GM23338 (cell line): ENCODE measurements at regions not wholly inside any gene's neighbourhood (a gene's known extent, or its start where the extent isn't known, plus 50 kb on each side); places are given as distances from the start of the nearest gene placed in this dataset.

Source experiments
- CREB1 ChIP-seq: fragments of 250-450 bp; sonication (Bioruptor Pico); IDR thresholded peaks from 2 replicates; pipeline ENCODE4 v1.5.0; 2020; ENCODE audit warnings: low read depth, mild to moderate bottlenecking, moderate library complexity
- EZH2 ChIP-seq: fragments of 200-600 bp; sonication (generic); IDR thresholded peaks from one replicate; pipeline ENCODE4 v1.8.0; 2017; ENCODE audit warnings: antibody characterized with exemption, mild to moderate bottlenecking, low read depth; ENCODE audit not compliant: unreplicated experiment
- EZH2phosphoT487 ChIP-seq: fragments of 200-600 bp; sonication (generic); IDR thresholded peaks from one replicate; pipeline ENCODE4 v1.8.1; 2018; ENCODE audit warnings: antibody characterized with exemption; ENCODE audit not compliant: unreplicated experiment
- NANOG ChIP-seq: IDR thresholded peaks from 2 replicates; pipeline ENCODE4 v1.6.1; 2016; ENCODE audit warnings: antibody characterized with exemption, borderline replicate concordance
- POLR2AphosphoS5 ChIP-seq: IDR thresholded peaks from 2 replicates; pipeline ENCODE4 v1.6.1; 2016; ENCODE audit warnings: antibody characterized with exemption, low read depth
- ZNF114 ChIP-seq: fragments of 250-450 bp; sonication (Bioruptor Pico); IDR thresholded peaks from 2 replicates; pipeline ENCODE4 v1.5.0; 2020; ENCODE audit warnings: mild to moderate bottlenecking, moderate library complexity
- ZNF331 ChIP-seq: fragments of 250-450 bp; sonication (Bioruptor Pico); IDR thresholded peaks from 2 replicates; pipeline ENCODE4 v1.5.0; 2020; ENCODE audit warnings: low read depth, mild to moderate bottlenecking, moderate library complexity
- TF ChIP-seq, protein P1 (sequence below): IDR thresholded peaks from one replicate; pipeline ENCODE4 v1.6.1; 2018; ENCODE audit warnings: antibody characterized with exemption; ENCODE audit not compliant: unreplicated experiment
- TF ChIP-seq, protein P2 (sequence below), 2 experiments: fragments of 200-600 bp in 1 of 2; sonication (generic) in 1 of 2; conservative IDR thresholded peaks; 2 replicates each; pipeline versions ENCODE4 v1.5.1 to v1.6.1; 2016 to 2017; ENCODE audit warnings: antibody characterized with exemption in 2 of 2, low read depth in 2 of 2, mild to moderate bottlenecking in 2 of 2, moderate library complexity in 1 of 2
- TF ChIP-seq, protein P3 (sequence below): IDR thresholded peaks from 2 replicates; pipeline ENCODE4 v1.6.1; 2016; ENCODE audit warnings: antibody characterized with exemption

DNA sequence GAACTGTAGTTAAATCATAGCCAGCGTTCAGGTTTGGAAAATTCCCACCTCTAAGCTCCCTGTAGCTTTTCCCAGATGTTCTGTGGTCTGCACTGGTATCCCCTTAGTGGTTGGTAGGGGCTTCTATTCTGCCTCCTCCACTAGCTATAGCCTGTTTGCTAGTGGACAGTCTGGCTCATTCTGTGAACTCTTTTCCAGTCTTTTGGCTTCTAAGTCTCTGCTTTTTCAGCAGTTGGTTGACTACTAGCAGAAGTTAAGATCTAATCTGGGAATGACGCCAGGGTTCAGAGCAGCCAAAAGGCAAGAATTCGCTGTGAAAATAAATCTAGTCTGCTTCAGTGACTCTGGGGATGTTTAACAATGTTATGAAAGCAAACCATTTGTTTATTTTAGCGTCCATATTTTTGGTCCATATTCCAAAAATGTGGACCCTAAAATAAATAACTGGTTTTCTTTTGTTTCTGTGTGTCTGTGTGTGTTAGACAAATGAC, 73.7 kb upstream of the WDR72 start:
- no peak for TF ChIP-seq EZH2
- TF ChIP-seq, protein P1, sequence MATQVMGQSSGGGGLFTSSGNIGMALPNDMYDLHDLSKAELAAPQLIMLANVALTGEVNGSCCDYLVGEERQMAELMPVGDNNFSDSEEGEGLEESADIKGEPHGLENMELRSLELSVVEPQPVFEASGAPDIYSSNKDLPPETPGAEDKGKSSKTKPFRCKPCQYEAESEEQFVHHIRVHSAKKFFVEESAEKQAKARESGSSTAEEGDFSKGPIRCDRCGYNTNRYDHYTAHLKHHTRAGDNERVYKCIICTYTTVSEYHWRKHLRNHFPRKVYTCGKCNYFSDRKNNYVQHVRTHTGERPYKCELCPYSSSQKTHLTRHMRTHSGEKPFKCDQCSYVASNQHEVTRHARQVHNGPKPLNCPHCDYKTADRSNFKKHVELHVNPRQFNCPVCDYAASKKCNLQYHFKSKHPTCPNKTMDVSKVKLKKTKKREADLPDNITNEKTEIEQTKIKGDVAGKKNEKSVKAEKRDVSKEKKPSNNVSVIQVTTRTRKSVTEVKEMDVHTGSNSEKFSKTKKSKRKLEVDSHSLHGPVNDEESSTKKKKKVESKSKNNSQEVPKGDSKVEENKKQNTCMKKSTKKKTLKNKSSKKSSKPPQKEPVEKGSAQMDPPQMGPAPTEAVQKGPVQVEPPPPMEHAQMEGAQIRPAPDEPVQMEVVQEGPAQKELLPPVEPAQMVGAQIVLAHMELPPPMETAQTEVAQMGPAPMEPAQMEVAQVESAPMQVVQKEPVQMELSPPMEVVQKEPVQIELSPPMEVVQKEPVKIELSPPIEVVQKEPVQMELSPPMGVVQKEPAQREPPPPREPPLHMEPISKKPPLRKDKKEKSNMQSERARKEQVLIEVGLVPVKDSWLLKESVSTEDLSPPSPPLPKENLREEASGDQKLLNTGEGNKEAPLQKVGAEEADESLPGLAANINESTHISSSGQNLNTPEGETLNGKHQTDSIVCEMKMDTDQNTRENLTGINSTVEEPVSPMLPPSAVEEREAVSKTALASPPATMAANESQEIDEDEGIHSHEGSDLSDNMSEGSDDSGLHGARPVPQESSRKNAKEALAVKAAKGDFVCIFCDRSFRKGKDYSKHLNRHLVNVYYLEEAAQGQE: no peak
- TF ChIP-seq, protein P2, sequence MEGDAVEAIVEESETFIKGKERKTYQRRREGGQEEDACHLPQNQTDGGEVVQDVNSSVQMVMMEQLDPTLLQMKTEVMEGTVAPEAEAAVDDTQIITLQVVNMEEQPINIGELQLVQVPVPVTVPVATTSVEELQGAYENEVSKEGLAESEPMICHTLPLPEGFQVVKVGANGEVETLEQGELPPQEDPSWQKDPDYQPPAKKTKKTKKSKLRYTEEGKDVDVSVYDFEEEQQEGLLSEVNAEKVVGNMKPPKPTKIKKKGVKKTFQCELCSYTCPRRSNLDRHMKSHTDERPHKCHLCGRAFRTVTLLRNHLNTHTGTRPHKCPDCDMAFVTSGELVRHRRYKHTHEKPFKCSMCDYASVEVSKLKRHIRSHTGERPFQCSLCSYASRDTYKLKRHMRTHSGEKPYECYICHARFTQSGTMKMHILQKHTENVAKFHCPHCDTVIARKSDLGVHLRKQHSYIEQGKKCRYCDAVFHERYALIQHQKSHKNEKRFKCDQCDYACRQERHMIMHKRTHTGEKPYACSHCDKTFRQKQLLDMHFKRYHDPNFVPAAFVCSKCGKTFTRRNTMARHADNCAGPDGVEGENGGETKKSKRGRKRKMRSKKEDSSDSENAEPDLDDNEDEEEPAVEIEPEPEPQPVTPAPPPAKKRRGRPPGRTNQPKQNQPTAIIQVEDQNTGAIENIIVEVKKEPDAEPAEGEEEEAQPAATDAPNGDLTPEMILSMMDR (conservative IDR thresholded peaks at IDR 0.05; ENCODE audit: low read depth in 2 of 2): no peak
- TF ChIP-seq POLR2AphosphoS5: no peak
- no peak for TF ChIP-seq CREB1 (CRISPR knock-in tag)
- no peak for TF ChIP-seq EZH2phosphoT487
- TF ChIP-seq NANOG: no peak
- no peak for TF ChIP-seq ZNF114 (CRISPR knock-in tag)
- no peak for TF ChIP-seq ZNF331 (CRISPR knock-in tag)
- TF ChIP-seq, protein P3, sequence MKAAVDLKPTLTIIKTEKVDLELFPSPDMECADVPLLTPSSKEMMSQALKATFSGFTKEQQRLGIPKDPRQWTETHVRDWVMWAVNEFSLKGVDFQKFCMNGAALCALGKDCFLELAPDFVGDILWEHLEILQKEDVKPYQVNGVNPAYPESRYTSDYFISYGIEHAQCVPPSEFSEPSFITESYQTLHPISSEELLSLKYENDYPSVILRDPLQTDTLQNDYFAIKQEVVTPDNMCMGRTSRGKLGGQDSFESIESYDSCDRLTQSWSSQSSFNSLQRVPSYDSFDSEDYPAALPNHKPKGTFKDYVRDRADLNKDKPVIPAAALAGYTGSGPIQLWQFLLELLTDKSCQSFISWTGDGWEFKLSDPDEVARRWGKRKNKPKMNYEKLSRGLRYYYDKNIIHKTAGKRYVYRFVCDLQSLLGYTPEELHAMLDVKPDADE: no peak
